NCI-H128 (cell line): ENCODE measurements at regions not wholly inside any gene's neighbourhood (a gene's known extent, or its start where the extent isn't known, plus 50 kb on each side); places are given as distances from the start of the nearest gene placed in this dataset.

ENCODE experiments used
- DNase-seq: peaks from one replicate; lab custom pipeline; 2025; ENCODE audit not compliant: unreplicated experiment; lab: John Stamatoyannopoulos, UW

- no peak for DNase-seq
Observed at GRCh38 chr9:120292606-120293005, 287.4 kb downstream of the CDK5RAP2 start.

- DNase-seq = no peak
Observed at GRCh38 chr9:120291050-120291449, 288.9 kb downstream of the CDK5RAP2 start.

GRCh38 chr9:120289990-120290975, 289.7 kb downstream of the CDK5RAP2 start:
- no peak for DNase-seq

GRCh38 chr9:120289098-120289497, 290.9 kb downstream of the CDK5RAP2 start:
- DNase-seq = no peak

GRCh38 chr9:120286530-120286929, 293.4 kb downstream of the CDK5RAP2 start:
- no peak for DNase-seq

- DNase-seq = no peak
Observed at GRCh38 chr9:120284821-120285220, 295.1 kb downstream of the CDK5RAP2 start.

GRCh38 chr9:120281665-120282064, 298.3 kb downstream of the CDK5RAP2 start:
- DNase-seq = no peak

- no peak for DNase-seq
Observed at GRCh38 chr9:120267929-120268328, 312.0 kb downstream of the CDK5RAP2 start.

- DNase-seq = peak; percentile 8
Observed at GRCh38 chr9:120265791-120266190, 314.2 kb downstream of the CDK5RAP2 start.

- DNase-seq = no peak
Observed at GRCh38 chr9:120264528-120264927, 315.4 kb downstream of the CDK5RAP2 start.

- DNase-seq = no peak
Observed at GRCh38 chr9:120263836-120264235, 316.1 kb downstream of the CDK5RAP2 start.

- no peak for DNase-seq
Observed at GRCh38 chr9:120261419-120261818, 318.5 kb downstream of the CDK5RAP2 start.

- no peak for DNase-seq
Observed at GRCh38 chr9:120259100-120259499, 320.9 kb downstream of the CDK5RAP2 start.

- DNase-seq = no peak
Observed at GRCh38 chr9:120258096-120258495, 321.9 kb downstream of the CDK5RAP2 start.

GRCh38 chr9:120257483-120257882, 322.5 kb downstream of the CDK5RAP2 start:
- no peak for DNase-seq

GRCh38 chr9:120256146-120256545, 323.8 kb downstream of the CDK5RAP2 start:
- no peak for DNase-seq

GRCh38 chr9:120252248-120252647, 327.7 kb downstream of the CDK5RAP2 start:
- DNase-seq = no peak

- DNase-seq = no peak
Observed at GRCh38 chr9:120242116-120242811, 337.7 kb downstream of the CDK5RAP2 start.

- no peak for DNase-seq
Observed at GRCh38 chr9:120236596-120236995, 343.4 kb downstream of the CDK5RAP2 start.

GRCh38 chr9:120235081-120235480, 344.9 kb downstream of the CDK5RAP2 start:
- no peak for DNase-seq

GRCh38 chr9:120230227-120230626, 349.7 kb downstream of the CDK5RAP2 start:
- DNase-seq = no peak

GRCh38 chr9:120221844-120222243, 358.1 kb downstream of the CDK5RAP2 start:
- no peak for DNase-seq
